Neuronal stem cell (in vitro differentiated cells): ENCODE measurements at regions not wholly inside any gene's neighbourhood (a gene's known extent, or its start where the extent isn't known, plus 50 kb on each side); places are given as distances from the start of the nearest gene placed in this dataset.

Source experiments
- DNase-seq: peaks from one replicate; pipeline ENCODE4 v3.0.0-alpha.2; 2013; ENCODE audit warnings: low spot score
- H2AFZ ChIP-seq: one replicate; pipeline ENCODE4 v1.6.1; 2013; ENCODE audit warnings: mild to moderate bottlenecking, low read length, inconsistent platforms
- H2AK5ac ChIP-seq: 2 replicates; pipeline ENCODE4 v1.6.1; 2013; ENCODE audit warnings: low read depth, mild to moderate bottlenecking, inconsistent platforms, low read length, moderate library complexity, mixed read lengths
- H2BK120ac ChIP-seq: 2 replicates; pipeline ENCODE4 v1.6.1; 2013; ENCODE audit warnings: low read depth, mild to moderate bottlenecking, inconsistent platforms, low read length, moderate library complexity, mixed read lengths
- H2BK12ac ChIP-seq: one replicate; pipeline ENCODE4 v1.6.1; 2013; ENCODE audit warnings: low read length, inconsistent platforms
- H2BK15ac ChIP-seq: 2 replicates; pipeline ENCODE4 v1.6.1; 2013; ENCODE audit warnings: mild to moderate bottlenecking, low read length, inconsistent platforms, mixed read lengths
- H2BK5ac ChIP-seq: one replicate; pipeline ENCODE4 v1.6.1; 2013; ENCODE audit warnings: inconsistent platforms, mild to moderate bottlenecking, low read length, moderate library complexity
- H3K14ac ChIP-seq: one replicate; pipeline ENCODE4 v1.6.1; 2013; ENCODE audit warnings: low read length, inconsistent platforms
- H3K18ac ChIP-seq: 2 replicates; pipeline ENCODE4 v1.6.1; 2013; ENCODE audit warnings: low read length, inconsistent platforms
- H3K23ac ChIP-seq: 2 replicates; pipeline ENCODE4 v1.6.1; 2013; ENCODE audit warnings: low read depth, mild to moderate bottlenecking, mixed read lengths, low read length, inconsistent platforms; ENCODE audit not compliant: poor library complexity
- H3K27ac ChIP-seq: replicated peaks from 3 replicates; pipeline ENCODE4 v1.5.1; 2013; ENCODE audit warnings: low read length, inconsistent platforms
- H3K27me3 ChIP-seq, 3 experiments: 2 replicates each; pipeline ENCODE4 v1.6.1; 2013; ENCODE audit warnings: low read length in 3 of 3, mild to moderate bottlenecking in 2 of 3, inconsistent platforms in 1 of 3, low read depth in 1 of 3, mixed read lengths in 1 of 3, moderate library complexity in 1 of 3; ENCODE audit not compliant: control insufficient read depth in 3 of 3, insufficient read depth in 3 of 3
- H3K36me3 ChIP-seq, 2 donors: replicated peaks in 1 of 2; 2 replicates each; pipeline ENCODE4 v1.6.1; 2013; ENCODE audit warnings: low read length in 2 of 2; ENCODE audit not compliant: control insufficient read depth in 2 of 2, insufficient read depth in 2 of 2
- H3K4ac ChIP-seq: 2 replicates; pipeline ENCODE4 v1.6.1; 2013; ENCODE audit warnings: inconsistent platforms, mild to moderate bottlenecking, low read length, moderate library complexity
- H3K4me1 ChIP-seq, 2 donors: 1 replicate in 1 of 2; 2 replicates in 1 of 2; pipeline ENCODE4 v1.6.1; 2013; ENCODE audit warnings: low read length in 2 of 2, low read depth in 1 of 2; ENCODE audit not compliant: control insufficient read depth in 2 of 2, insufficient read depth in 1 of 2
- H3K4me2 ChIP-seq: one replicate; pipeline ENCODE4 v1.6.1; 2013; ENCODE audit warnings: mild to moderate bottlenecking, low read length, inconsistent platforms; ENCODE audit not compliant: insufficient read depth, poor library complexity, severe bottlenecking
- H3K4me3 ChIP-seq, 2 donors: 2 replicates each; pipeline ENCODE4 v1.5.1; 2013; ENCODE audit warnings: low read length in 2 of 2, mild to moderate bottlenecking in 2 of 2, inconsistent platforms in 1 of 2, moderate library complexity in 1 of 2
- H3K79me1 ChIP-seq: one replicate; pipeline ENCODE4 v1.6.1; 2013; ENCODE audit warnings: low read depth, mild to moderate bottlenecking, inconsistent platforms, low read length, moderate library complexity
- H3K9ac ChIP-seq: one replicate; pipeline ENCODE4 v1.6.1; 2013; ENCODE audit warnings: mild to moderate bottlenecking, low read depth, low read length, inconsistent platforms; ENCODE audit not compliant: poor library complexity
- H3K9me3 ChIP-seq, 2 donors: replicated peaks in 1 of 2; 2 replicates each; pipeline versions ENCODE3 to v1.6.1; 2013; ENCODE audit warnings: low read length in 2 of 2, mild to moderate bottlenecking in 2 of 2, inconsistent platforms in 1 of 2, low read depth in 1 of 2, mixed read lengths in 1 of 2, moderate library complexity in 1 of 2; ENCODE audit not compliant: control insufficient read depth in 2 of 2, insufficient read depth in 1 of 2
- H4K8ac ChIP-seq: one replicate; pipeline ENCODE4 v1.6.1; 2013; ENCODE audit warnings: low read depth, mild to moderate bottlenecking, inconsistent platforms, low read length, moderate library complexity
- H4K91ac ChIP-seq: one replicate; pipeline ENCODE4 v1.6.1; 2013; ENCODE audit warnings: low read length, low read depth, mild to moderate bottlenecking, inconsistent platforms; ENCODE audit not compliant: poor library complexity
- WGBS, 2 donors: extraction: QIAGEN DNeasy Blood & Tissue Kit; methylation state at CpG; one replicate each; pipeline ENCODE4 v1.1.7; 2013; ENCODE audit warnings: missing lambda C conversion rate in 2 of 2, mixed read lengths in 1 of 2; ENCODE audit not compliant: insufficient read length in 2 of 2, insufficient replicate concordance in 1 of 2; ENCODE audit errors: extremely low coverage in 2 of 2; 5-methylcytosine and 5-hydroxymethylcytosine counted together

GRCh38 chr2:74036010-74036409 is 51.3 kb downstream of the TET3 start:
- Histone ChIP-seq H2AFZ (no peak overlapping the region), H3K23ac (no peak overlapping the region), H3K4me3 (no peak overlapping the region), H2BK120ac (no peak overlapping the region), H3K27ac (no peak overlapping the region), H4K91ac (no peak overlapping the region), H3K4me2 (no peak overlapping the region), H2BK12ac (no peak overlapping the region), H3K14ac (no peak overlapping the region), H2BK5ac (no peak overlapping the region), H3K18ac (no peak overlapping the region), H2AK5ac (no peak overlapping the region), H3K9ac (no peak overlapping the region), H3K79me1 (peaks cover 5% of the 10 kb centered on the region), H3K9me3 (no peaks in the 10 kb centered on the region), H3K4me1 (peaks cover 4 to 20% of the 10 kb centered on the region in 2 donors), H3K36me3 (peaks cover 0 to 3% of the 10 kb centered on the region in 2 donors), H2BK15ac (no peak overlapping the region), H3K27me3 (no peaks in the 10 kb centered on the region), H4K8ac (no peak overlapping the region), H3K4ac (no peak overlapping the region)
- WGBS, 2 donors, result no CpG with 5 or more reads among the region's 7 CpGs
- DNase-seq, result no peak

- H3K9me3 ChIP-seq, result no peaks in the 10 kb centered on the region
- no peak overlapping the region for H3K4me2 ChIP-seq
- H3K14ac ChIP-seq, result no peak overlapping the region
- no peak overlapping the region for H3K23ac ChIP-seq
- no peak overlapping the region for H3K9ac ChIP-seq
- H2BK15ac ChIP-seq, result no peak overlapping the region
- no peak overlapping the region for H2BK5ac ChIP-seq
- peaks cover 2% of the 10 kb centered on the region for H3K79me1 ChIP-seq
- H4K8ac ChIP-seq, result no peak overlapping the region
- no peak overlapping the region for H3K27ac ChIP-seq
- no peak for DNase-seq
- H3K4me1 ChIP-seq, result peaks cover 4 to 13% of the 10 kb centered on the region in 2 donors
- H2AFZ ChIP-seq, result no peak overlapping the region
- no peak overlapping the region for H2BK12ac ChIP-seq
- no peak overlapping the region for H2AK5ac ChIP-seq
- no peak overlapping the region for H3K4ac ChIP-seq
- H4K91ac ChIP-seq, result no peak overlapping the region
- no CpG with 5 or more reads among the region's 4 CpGs for WGBS, 2 donors
- no peak overlapping the region for H2BK120ac ChIP-seq
- no peak overlapping the region for H3K18ac ChIP-seq
- no peak overlapping the region for H3K4me3 ChIP-seq
- peaks cover 0 to 3% of the 10 kb centered on the region in 2 donors for H3K36me3 ChIP-seq
- H3K27me3 ChIP-seq, result no peaks in the 10 kb centered on the region
Measured at GRCh38 chr2:74036450-74037195, 51.9 kb downstream of the TET3 start.

GRCh38 chr2:74037379-74037860 is 52.7 kb downstream of the TET3 start:
- no peak overlapping the region for H2AFZ ChIP-seq
- H2BK5ac ChIP-seq, result no peak overlapping the region
- H4K8ac ChIP-seq, result no peak overlapping the region
- no peak overlapping the region for H3K4me2 ChIP-seq
- peaks cover 0 to 3% of the 10 kb centered on the region in 2 donors for H3K36me3 ChIP-seq
- H3K23ac ChIP-seq, result no peak overlapping the region
- no peak overlapping the region for H3K4me3 ChIP-seq
- no peaks in the 10 kb centered on the region for H3K9me3 ChIP-seq
- H2AK5ac ChIP-seq, result no peak overlapping the region
- H2BK12ac ChIP-seq, result no peak overlapping the region
- WGBS, 2 donors, result no CpG with 5 or more reads among the region's 1 CpG
- no peak for DNase-seq
- H3K4me1 ChIP-seq, result peaks cover 3 to 5% of the 10 kb centered on the region in 2 donors
- H4K91ac ChIP-seq, result no peak overlapping the region
- H3K27me3 ChIP-seq, result no peaks in the 10 kb centered on the region
- H3K4ac ChIP-seq, result no peak overlapping the region
- H3K14ac ChIP-seq, result no peak overlapping the region
- H3K9ac ChIP-seq, result no peak overlapping the region
- H3K27ac ChIP-seq, result no peak overlapping the region
- H2BK15ac ChIP-seq, result no peak overlapping the region
- no peaks in the 10 kb centered on the region for H3K79me1 ChIP-seq
- no peak overlapping the region for H2BK120ac ChIP-seq
- H3K18ac ChIP-seq, result no peak overlapping the region

GRCh38 chr2:74039611-74040010 is 54.9 kb downstream of the TET3 start:
- H4K8ac ChIP-seq, result no peak overlapping the region
- H3K14ac ChIP-seq, result no peak overlapping the region
- no peak overlapping the region for H2AK5ac ChIP-seq
- no peak overlapping the region for H3K27ac ChIP-seq
- no peak overlapping the region for H3K4me3 ChIP-seq
- H3K9me3 ChIP-seq, result no peaks in the 10 kb centered on the region
- peaks cover 3% of the 10 kb centered on the region for H3K79me1 ChIP-seq
- H2BK15ac ChIP-seq, result no peak overlapping the region
- peaks cover 0 to 2% of the 10 kb centered on the region in 2 donors for H3K4me1 ChIP-seq
- no peak overlapping the region for H3K4ac ChIP-seq
- no peak overlapping the region for H2AFZ ChIP-seq
- no peak overlapping the region for H2BK120ac ChIP-seq
- H3K23ac ChIP-seq, result no peak overlapping the region
- WGBS, 2 donors, result no CpG with 5 or more reads among the region's 2 CpGs
- no peak overlapping the region for H2BK12ac ChIP-seq
- H3K36me3 ChIP-seq, result peaks cover 0 to 6% of the 10 kb centered on the region in 2 donors
- H3K4me2 ChIP-seq, result no peak overlapping the region
- H4K91ac ChIP-seq, result no peak overlapping the region
- no peak overlapping the region for H3K18ac ChIP-seq
- H3K9ac ChIP-seq, result no peak overlapping the region
- no peak for DNase-seq
- no peaks in the 10 kb centered on the region for H3K27me3 ChIP-seq
- H2BK5ac ChIP-seq, result no peak overlapping the region
